Stimulated activated CD4-positive, alpha-beta T cell treated with anti-CD3 and anti-CD28 coated beads, Interleukin-4, amount 100 ng/mL, for 48 hours (primary cell): ENCODE measurements at regions not wholly inside any gene's neighbourhood (a gene's known extent, or its start where the extent isn't known, plus 50 kb on each side); places are given as distances from the start of the nearest gene placed in this dataset.

ENCODE experiments used
- DNase-seq, 2 donors: peaks; one replicate each; pipeline ENCODE4 v3.0.0-alpha.2; 2020; ENCODE audit warnings: low read depth in 2 of 2

GRCh38 chr13:32910530-32910929 is 105.7 kb upstream of the KL start:
- no peak for DNase-seq

- peak in 1 of 2 donors; percentile 10 for DNase-seq
Measured at GRCh38 chr13:32911506-32911905, 104.7 kb upstream of the KL start.

- no peak for DNase-seq
Measured at GRCh38 chr13:32914686-32915085, 101.5 kb upstream of the KL start.

DNA sequence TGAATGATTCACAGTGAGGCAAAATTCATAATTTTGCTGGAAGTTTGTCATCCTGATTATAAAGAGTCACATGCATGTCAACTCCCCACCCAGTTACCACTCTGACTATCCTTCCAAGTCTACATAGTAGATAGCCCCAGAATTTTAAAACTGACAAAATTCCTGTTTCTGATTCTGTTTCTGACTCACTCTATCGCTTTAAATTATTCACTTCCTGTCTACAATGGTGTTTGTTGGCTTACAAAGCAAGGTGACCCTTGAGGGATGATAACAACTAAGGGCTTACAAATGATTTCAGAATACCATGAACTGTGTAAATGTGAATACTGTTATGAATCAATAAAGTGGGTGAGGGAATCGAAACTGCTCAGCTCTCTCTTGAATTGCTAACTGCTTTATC is 98.7 kb upstream of the KL start:
- DNase-seq = no peak

- DNase-seq = no peak
Measured at GRCh38 chr13:32923725-32924124, 92.5 kb upstream of the KL start.

DNA sequence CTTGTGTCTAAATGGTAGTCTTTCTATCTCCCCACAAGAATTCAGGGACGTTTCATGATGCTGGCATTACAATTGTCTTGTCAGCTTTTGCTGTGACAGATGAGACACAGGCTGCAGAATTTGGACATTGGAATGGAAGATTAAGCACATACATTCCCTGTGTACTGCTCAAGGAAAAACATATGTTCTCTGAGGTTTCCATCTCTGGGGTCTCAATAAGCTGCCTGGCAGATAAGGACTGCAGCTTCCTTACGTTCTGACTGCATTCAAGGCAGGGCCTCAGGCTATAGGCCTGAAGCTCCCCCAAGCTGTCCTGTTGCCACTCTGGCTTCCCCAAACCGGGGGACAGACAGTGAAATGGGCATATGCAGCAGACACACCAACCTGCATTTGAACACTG is 91.3 kb upstream of the KL start:
- DNase-seq = no peak

DNA sequence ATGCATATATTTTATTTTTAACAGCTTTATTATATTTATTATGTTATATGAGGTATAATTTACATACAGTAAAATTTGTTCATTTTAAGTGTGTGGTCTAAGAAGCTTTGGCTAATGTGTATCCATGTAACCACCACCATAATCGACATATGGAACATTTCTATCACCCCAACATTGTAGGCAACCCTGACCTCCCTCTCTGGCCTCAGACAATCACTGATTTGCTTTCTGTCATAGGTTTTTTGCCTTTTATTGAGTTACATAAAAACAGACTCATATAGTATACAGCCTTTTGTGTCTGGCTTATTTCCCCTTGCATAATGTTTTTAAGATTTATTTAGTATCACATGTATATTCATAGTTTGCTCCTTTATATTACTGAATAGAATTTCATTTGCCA is 90.7 kb upstream of the KL start:
- no peak for DNase-seq

DNA sequence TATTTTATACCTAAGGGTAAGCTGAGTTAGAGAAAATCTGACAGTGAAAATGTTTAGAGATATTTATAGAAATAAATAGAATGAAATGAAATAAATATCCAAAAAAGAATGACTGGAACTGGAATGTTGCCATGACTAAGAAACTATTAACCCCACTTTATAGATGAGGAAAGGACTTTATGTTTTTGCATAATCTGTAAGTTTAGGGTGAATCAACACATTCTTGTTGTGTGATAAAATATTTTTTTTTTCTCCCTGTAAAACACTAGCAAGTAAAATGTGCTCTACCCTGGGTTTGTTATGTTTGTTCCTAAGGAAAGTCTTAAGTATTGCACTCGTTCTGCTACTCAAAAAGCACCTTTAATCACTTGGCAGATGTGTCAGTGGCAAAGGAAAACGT is 83.8 kb upstream of the KL start:
- no peak for DNase-seq

DNA sequence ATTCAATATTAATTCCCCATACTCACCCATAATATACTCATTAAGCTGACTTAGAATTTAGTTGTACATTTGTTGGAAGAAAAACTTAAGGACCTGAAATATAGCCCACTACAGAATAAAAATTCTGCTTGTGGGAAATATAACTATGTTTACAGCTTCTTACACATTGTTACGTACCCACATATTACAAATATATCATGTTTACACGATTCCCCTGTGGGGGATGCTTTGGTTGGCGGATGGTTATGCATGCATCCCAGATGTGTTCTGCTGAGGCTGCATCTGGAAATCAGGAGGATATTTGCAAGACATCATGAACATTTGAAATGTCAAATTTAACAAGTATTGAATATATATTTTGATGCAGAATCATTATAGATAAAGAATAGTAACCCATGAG is 79.5 kb upstream of the KL start:
- no peak for DNase-seq

GRCh38 chr13:32938314-32938713 is 77.9 kb upstream of the KL start:
- no peak for DNase-seq

DNA sequence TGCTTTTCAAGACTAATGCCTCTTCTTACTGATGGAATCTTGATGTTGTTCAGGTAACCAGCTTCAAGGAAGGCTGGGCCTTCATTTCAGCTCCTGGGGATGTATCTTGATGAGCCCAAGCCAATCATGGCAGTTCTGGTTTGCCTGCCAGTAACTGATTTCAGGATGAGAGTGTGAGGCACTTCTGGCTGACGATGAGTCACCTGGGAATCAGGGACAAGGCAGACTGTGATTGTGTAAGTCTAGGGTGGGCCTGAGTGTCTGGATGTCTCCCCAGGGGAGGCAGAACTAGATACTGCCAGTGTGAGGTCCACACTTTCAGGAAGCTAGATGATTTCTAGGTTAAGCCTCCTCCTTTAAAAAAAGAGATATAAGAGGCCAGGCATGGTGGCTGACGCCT is 77.3 kb upstream of the KL start:
- no peak for DNase-seq

GRCh38 chr13:32940601-32941000 is 75.6 kb upstream of the KL start:
- DNase-seq = no peak

GRCh38 chr13:32941368-32941767 is 74.9 kb upstream of the KL start:
- no peak for DNase-seq

DNA sequence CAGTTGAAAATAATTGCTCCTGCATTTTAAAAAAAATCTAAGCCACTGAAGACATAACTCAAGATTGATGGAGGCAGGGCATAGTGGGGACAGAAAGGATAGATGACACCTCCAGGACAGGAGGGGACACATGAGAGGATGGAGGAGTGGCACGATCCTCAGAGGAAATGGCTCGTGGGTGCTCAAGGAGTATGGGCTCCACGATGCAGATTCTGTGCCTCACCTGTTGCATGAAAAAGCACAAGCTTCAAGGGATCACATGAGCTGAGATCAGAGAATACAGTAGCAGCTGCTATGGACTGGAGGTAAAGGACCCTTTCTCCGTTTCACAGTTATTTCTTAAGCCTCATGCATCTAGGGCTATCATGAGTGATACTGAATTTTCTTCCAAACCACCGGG is 69.7 kb upstream of the KL start:
- no peak for DNase-seq

DNA sequence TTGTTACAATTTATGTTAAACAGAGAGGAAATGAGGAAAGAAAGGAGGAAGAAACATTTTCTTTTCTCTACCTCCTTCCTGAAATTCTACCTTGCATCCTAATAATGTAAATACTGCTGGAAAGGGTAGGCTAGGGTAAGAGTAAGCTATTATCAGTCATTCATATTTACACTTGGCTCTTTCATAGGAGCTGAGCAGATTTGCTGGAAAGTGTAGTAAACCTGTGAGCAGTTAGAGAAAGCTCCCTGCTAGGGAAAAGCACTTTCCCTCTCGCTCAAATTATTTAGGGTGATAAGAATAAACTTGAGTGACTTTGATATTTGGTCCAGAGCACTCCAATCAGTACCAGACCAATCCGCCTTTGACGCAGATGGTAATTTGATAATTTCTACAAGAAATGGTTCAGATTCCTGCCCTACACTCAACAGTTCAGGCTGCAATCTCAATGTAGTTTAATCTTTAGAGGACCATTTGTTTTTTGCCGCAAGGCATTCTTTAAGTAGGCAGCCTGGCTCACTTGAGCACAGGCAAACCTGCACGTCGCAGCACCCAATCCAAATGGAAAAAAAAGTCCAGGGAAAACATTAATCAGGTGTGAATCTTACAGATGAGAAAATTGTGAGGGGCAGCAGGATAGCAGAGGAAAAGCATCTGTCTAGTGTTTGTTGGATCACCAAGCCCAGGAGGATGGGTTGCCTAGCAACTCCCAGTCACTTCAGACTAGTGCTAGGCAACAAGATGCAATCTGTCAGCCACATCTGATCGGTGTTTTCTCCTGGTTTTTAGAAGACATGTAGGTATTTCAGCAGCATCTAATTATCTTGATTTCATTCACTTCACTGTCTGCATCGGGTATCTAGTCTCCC is 68.6 kb upstream of the KL start:
- no peak for DNase-seq

GRCh38 chr13:32949820-32950219 is 66.4 kb upstream of the KL start:
- no peak for DNase-seq

DNA sequence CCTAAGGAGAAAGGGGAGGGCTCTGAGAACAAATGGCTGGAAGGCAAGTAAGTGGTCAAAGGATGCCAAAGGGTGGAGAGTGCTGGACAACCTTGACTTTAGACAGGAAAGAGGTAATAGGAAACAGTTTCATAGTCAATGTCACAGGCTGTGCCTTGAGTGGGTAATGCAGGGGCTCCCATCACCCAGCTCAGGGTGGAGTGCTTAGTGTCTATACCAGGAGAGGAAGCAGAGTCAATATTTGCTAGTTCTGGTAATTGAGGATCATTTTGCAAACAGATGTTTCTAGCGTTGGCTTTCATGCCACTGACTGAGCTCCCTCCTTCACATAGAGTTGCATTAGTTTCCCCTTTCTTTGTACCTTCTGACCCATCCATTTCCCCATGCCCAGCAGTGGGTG is 64.6 kb upstream of the KL start:
- DNase-seq = no peak

GRCh38 chr13:32955881-32956594 is 60.2 kb upstream of the KL start:
- no peak for DNase-seq

DNA sequence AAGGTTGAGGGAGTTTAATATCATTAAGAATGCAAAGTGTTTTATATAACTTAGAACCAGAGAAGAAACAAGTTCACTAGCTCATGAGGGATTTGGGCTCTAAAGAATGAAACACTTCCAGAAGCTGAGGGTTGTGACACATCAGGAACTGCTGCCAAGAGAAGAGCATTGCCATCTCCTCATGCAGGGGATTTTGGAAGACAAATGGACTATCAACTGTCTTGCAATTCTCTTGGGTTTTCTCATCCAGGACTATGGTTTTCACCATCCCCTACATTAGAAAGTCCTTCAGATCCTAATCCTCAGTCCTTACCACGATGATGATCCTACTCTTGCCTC is 59.7 kb upstream of the KL start:
- no peak for DNase-seq

DNA sequence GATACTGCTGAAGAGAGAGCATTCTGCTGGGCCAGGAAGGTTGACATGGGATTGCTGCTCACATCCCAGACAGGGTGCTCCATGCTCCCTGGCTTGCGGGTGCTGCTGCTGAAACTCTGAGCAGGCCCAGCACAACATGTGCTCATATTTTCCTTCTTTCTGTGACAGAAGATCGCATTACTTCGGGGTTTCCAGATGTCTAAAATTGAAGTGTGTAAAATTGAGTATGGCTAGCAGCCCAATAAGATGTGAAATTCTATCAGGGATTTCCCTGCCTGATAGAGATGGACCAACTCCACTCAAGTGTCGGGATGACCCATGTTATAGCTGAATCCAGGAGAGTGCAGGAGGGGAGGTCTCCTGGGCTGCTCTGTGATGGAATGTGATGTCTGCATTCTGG is 55.6 kb upstream of the KL start:
- no peak for DNase-seq

DNA sequence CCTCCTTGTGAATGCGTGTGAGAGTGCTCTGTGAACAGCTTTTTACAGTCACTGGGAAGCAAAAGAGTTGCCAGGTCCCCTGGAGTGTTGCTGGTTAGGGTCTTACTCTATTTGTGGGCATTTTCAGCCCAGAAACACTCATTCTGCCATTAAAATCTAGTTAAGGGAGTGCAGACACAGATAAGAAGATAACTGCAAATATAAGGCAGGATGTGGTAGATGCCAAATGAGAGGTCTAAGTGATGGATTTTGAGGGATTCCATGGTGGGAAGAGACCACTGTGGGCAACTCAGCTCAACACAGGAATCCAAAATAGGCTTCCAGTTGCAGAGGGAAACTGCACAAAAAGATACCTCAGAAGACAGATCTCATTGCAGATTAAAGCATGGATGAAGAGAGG is 54.5 kb upstream of the KL start:
- DNase-seq = no peak

DNA sequence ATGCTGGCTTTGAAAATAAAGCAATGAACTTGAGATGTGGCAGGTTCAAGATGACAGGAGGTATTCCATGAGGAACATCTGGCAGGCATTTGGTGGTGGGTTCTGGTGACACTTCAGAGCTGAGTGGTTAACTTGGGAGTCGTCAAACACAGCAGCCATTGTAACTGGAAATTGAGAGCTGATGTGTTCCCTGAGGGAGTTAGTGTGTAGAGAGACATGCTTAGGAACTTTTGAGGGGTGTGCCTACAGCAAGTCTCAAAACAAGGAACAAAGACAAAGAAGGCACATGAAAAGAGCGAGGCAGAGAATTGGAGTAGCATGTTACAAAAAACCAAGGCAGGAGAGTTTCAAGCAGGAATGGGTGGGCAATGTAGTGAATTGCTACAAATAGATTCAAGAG is 53.9 kb upstream of the KL start:
- DNase-seq = no peak

DNA sequence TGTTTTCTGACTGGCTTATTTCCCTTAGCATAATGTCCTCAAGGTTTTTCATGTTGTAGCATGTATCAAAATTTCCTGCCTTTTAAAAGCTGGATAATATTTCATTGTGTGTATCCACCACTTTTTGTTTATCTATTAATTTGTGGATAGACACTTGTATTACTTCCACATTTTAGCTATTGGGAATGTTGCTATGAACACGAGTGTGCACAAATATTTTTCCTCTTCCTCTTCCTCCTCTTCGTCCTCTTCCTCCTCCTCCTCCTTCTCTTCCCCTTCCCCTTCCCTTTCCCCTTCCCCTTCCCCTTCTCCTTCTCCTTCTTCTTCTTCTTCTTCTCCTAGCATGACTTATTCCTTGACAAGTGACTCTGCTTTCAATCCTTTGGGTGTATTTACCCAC is 51.2 kb upstream of the KL start:
- DNase-seq = no peak
